T1000 (cell line): ENCODE measurements at regions not wholly inside any gene's neighbourhood (a gene's known extent, or its start where the extent isn't known, plus 50 kb on each side); places are given as distances from the start of the nearest gene placed in this dataset.
"Not testable (repeated sequence)": the region's sequence is repeated elsewhere in the genome, so short reads cannot be mapped to it uniquely, and the experiment has no call there.

Experiments
- DNase-seq: peaks from one replicate; lab custom pipeline; 2025; ENCODE audit warnings: mixed read lengths; lab: John Stamatoyannopoulos, UW

GRCh38 chr5:119694284-119694683 is 64.9 kb downstream of the FAM170A start:
- no peak for DNase-seq

DNA sequence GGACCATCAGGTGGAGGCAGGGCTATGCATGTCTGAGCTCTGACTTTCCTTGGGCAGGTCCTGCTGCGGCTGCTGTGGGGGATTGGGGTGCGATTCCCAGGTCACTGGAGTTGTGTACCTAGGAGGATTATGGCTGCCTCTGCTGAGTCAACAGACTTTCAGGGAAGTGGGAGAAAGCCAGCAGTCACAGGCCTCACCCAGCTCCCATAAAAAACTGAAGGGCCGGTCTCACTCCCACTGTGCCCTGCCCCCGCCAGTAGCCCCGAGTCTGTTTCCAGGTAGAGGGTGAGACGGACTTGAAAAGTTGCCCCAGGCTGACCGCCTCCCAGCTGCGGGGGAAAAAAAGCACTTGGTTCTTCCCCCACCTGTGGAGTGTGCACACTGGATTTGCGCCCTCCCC is 76.7 kb downstream of the FAM170A start:
- DNase-seq: no peak

DNA sequence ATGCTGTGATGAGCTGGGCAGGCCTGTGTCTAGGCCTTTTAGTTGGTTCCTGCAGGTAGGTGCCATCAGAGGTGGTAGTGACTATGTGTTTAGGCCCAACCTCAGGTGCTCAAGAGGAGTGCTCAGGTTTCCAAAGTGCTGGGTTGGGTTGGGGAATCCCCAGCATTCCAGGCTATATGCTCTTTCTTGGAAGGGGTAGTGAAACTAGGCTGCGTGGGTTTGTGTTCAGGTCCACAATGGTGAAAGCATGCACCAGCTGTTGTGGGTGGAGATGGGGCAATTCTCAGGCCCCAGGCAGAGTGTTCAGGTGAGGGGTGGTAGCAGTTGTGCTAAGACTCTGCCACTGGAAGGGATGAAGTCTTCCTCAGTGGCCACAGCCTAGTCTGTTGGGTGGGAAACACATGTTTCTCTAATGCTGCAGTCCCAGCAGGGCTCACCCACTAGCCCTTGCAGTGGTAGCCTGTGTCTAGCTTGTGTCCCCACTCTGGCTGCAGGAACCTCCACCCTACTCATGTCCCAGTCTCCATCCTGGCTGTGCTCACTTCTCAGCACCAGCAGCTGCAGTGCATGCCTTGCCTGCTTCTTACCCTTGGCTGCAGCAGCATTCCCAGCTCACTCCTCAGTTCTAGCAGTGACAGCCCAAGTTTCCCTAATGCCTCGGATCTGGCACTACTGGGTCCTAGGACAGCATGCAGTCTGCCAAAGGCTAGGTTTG is 78.9 kb downstream of the FAM170A start:
- DNase-seq: no peak

- no peak for DNase-seq
These were observed 92.4 kb downstream of the FAM170A start for GRCh38 chr5:119721775-119722174.

- not testable (repeated sequence) for DNase-seq
These were observed 95.9 kb downstream of the FAM170A start for GRCh38 chr5:119725291-119725690.

DNA sequence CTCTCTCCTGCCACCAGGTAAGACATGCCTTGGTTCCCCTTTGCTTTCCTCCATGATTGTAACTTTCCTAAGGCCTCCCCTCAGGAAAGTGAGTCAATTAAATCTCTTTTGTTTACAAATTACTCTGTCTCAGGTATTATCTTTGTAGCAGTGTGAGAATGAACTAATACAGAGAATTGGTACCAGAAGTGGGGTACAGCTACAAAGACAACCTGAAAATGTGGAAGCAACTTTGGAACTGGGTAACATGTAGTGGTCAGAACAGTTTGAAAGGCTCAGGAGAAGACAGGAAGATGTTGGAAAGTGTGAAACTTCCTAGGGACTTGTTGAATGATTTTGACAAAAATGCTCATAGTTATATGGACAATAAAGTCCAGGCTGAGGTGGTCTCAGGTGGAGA is 97.2 kb downstream of the FAM170A start:
- no peak for DNase-seq

DNA sequence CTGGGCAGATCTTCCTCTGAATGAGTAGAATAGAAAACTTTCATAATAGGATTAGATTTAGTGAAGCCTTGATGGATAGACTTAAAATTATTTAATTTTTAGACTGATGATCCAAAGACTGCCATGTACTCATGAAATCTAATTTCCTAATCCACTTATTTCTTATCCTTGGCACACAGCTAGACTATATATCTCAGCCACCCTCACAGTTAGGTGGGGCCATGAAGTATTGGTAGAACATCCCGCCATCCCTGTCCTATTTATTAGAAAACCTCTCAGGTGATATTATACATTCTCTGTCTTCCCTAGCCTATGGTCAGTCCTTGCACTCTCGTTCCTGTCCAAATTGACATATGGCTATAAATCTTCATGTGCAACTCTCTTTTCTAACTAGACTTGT is 110.9 kb downstream of the FAM170A start:
- no peak for DNase-seq

- no peak for DNase-seq
These were observed 112.3 kb downstream of the FAM170A start for GRCh38 chr5:119741691-119742090.

DNA sequence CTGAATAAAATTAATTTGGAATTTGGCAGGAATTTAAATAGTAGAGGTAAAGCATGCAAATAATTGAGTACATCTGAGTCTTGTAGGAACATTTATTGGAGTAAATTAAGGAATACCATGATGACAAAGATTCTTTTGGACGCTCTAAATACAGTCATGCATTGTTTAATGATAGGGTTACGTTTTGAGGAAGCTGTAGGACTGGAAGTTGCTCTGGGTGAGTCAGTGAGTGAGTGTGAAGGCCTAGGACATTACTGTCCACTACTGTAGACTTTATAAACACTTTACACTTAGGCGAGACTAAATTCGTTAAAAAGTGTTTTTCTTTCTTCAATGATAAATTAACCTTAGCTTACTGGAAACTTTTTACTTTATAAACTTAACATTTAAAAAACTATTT is 113.0 kb downstream of the FAM170A start:
- no peak for DNase-seq

DNA sequence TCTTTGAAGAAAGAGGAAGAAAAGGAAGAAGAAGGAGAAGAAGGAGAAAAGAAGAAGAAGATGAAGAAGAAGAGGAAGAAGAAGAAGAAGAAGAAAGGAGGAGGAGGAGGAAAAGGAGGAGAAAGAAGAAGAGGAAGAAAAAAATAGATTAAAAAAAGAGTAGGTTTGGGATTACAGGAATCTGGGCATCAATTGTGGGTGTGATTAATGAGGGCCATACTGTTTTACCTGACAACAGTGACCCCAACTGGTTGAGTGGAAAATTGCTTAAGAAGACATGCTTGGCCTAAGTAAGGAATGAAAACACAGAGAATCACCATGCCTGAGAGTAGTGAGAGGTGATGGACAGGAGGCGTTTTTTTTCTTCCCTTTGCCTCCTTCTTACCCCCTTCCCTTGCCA is 114.6 kb downstream of the FAM170A start:
- DNase-seq: no peak

DNA sequence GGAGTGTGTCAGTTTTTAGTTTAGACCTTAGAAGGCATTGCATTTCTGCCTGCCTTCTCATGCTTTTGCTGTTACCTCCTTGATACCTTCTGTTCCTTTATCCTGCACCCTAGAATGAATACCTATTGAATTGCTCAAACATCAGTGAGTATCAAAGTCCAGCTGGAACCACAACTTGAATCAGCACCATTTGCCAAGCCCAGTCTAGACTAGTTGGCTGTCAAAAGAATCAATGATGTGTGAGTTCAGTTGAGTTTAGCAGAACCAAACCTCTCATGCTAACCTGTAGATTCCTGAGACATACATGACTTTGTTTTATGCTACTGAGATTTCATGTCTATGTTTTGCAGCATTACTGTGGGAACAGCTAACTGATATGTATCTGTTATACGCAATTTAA is 116.6 kb downstream of the FAM170A start:
- no peak for DNase-seq

- no peak for DNase-seq
These were observed 117.6 kb downstream of the FAM170A start for GRCh38 chr5:119746984-119747383.

DNA sequence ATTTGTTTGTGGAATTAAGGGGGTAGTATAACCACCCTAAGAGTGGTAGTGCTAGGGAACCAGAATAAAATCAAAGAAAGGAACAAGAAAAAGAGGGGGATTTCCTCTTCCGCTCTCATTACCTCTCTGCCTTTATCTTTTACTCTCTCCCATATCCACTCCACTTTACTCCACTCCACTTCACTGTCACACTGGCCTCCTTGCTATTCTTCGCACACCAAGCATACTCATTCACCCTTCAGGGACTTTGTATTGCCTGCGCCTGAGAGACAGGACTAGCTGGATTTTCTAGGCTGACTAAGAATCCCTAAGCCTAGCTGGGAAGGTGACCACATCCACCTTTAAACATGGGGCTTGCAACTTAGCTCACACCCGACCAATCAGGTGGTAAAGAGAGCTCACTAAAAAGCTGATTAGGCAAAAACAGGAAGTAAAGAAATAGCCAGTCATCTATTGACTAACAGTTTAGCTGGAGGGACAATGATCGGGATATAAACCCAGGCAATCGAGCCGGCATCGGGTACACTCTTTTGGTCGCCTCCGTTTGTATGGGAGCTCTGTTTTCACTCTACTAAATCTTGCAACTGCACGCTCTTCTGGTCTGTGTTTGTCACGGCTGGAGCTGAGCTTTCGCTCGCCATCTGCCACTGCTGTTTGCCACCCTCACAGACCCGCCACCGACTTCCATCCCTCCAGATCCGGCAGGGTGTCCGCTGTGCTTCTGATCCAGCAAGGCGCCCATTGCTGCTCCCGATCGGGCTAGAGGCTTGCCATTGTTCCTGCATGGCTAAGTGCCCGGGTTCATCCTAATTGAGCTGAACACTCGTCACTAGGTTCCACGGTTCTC is 121.8 kb downstream of the FAM170A start:
- DNase-seq: no peak

- no peak for DNase-seq
These were observed 122.4 kb downstream of the FAM170A start for GRCh38 chr5:119751734-119752094.

DNA sequence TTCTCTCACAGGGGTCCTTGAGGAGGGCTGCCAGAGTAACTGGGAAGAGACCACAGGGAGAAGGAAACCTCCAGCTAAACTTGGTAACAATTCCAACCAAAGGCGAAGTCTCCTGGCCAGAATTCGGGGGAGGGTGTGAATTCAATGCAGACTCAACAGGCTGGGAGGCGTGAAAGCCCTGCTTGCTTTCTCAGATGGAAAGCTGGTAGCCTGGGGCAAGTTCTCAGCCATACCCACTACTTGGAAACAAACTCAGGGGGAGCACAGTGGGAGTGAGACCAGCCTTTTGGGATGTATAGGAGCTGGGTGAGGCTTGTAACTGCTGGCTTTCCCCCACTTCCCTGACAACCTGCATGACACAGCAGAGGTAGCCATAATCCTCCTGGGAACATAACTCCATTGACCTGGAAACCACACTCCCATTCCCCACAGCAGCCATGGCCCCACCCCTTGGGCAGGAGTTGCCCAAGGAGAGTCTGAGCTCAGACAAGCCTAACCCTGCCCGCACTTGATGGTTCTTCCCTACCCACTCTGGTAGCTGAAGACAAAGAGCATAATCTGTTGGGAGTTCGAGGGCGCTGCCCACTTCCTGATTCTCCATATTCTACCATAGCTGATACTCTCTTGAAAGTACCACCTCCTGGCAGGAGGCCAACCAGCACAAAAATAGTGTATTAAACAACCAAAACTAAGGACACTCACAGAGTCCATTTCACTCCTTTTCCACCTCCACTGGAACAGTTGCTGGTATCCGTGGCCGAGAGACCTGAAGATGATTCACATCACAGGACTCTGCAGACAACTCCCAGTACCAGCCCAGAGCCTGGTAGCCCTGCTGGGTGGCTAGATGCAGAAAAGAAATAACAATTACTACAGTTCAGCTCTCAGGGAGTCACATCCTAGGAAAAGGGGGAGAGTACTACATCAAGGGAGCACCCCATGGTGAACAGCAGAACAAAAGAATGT is 123.8 kb downstream of the FAM170A start:
- DNase-seq: no peak

DNA sequence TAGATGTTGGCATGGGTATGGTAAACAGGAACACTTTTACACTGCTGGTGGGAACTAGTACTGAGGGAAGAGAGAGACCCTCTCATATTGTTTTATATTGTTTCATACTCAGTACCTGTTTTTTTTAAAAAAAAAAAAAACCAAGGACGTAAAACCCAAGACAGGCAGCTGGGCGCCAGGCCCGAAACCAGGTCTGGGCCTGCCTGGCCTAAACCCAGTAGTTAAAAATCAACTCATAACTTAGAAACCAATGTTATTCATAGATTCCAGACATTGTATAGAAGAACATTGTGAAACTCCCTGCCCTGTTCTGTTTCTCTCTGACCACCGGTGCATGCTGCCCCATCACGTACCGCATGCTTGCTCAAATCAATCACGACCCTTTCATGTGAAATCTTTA is 125.5 kb downstream of the FAM170A start:
- not testable (repeated sequence) for DNase-seq

DNA sequence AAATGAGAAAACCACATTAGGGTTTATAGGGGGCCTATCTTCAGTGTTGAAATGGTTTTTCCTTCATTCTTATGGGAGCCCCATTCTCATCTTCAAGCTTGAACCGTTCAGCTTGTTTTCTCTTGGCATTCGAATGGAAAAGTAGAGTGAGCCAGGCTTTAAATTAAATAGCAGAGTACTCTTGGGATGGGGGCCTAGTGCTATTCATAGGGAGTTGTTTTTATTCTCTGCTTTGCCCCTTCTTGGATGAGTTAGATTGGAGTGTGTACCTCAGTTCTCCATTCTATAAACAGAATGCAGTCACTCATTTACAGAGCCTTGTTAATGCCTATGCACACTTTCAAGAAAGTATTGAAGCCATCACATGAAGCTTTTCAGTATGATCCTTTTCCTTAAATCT is 127.9 kb downstream of the FAM170A start:
- no peak for DNase-seq

DNA sequence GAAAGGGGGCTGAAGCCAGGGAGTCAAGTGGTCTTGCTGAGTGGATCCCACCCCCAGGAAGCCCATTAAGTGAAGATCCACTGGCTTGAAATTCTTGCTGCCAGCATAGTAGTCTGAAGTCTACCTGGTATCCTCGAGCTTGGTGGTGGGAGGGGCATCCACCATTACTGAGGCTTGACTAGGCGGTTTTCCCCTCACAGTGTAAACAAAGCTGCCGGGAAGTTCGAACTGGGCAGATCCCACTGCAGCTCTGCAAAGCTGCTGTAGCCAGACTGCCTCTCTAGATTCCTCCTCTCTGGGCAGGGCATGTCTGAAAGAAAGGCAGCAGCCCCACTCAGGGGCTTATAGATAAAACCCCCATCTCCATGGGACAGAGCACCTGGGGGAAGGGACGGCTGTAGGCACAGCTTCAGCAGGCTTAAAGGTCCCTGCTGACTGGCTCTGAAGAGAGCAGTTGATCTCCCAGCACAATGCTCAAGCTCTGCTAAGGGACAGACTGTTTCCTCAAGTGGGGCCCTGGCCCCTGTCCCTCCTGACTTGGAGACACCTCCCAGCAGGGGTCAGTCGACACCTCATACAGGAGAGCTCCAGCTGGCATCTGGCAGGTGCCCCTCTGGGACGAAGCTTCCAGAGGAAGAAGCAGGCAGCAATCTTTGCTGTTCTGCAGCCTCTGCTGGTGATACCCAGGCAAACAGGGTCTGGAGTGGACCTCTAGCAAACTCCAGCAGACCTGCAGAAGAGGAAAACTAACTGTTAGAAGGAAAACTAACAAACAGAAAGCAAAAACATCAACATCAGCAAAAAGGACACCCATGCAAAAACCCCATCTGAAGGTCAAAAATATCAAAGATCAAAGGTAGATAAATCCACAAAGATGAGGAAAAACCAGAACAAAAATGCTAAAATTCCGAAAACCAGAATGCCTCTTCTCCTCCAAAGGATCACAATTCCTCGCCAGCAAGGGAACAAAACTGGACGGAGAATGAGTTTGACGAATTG is 140.6 kb downstream of the FAM170A start:
- DNase-seq: not testable (repeated sequence)

DNA sequence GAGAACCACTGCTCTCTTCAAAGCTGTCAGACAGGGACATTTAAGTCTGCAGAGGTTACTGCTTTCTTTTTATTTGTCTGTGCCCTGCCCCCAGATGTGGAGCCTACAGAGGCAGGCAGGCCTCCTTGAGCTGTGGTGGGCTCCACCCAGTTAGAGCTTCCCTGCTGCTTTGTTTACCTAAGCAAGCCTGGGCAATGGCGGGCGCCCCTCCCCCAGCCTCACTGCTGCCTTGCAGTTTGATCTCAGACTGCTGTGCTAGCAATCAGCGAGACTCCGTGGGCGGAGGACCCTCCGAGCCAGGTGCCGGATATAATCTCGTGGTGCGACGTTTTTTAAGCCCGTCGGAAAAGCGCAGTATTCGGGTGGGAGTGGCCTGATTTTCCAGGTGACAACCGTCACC is 150.8 kb downstream of the FAM170A start:
- DNase-seq: not testable (repeated sequence)

DNA sequence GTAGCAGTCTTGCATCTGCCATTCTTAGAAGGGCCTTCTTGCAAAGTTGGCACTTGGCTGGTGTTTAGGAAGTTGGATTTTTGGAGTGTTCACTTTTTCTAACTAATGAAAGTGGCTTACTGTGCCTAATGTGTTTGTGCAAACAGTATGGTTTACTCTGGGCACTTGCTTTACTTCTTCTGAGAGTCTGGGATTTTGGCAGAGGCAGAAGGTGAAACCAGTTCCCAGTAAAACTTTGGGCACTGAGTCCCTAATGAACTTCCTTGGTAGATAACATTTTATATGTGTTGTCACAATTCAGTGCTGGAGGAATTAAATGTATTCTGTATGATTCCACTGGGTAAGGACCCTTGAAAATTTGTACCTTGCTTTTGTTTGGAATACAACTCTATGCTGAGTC is 155.7 kb downstream of the FAM170A start:
- no peak for DNase-seq
